WTC11 (cell line): ENCODE measurements at regions not wholly inside any gene's neighbourhood (a gene's known extent, or its start where the extent isn't known, plus 50 kb on each side); places are given as distances from the start of the nearest gene placed in this dataset.

Source experiments
- ATAC-seq: fragments of 200-7000 bp; cut with Tn5 transposase; 2 replicates; pipeline ENCODE4 v1.10.0; 2021; ENCODE audit warnings: mild to moderate bottlenecking, moderate library complexity
- CTCF ChIA-PET: fragments of 300-600 bp; sonication (Branson Sonifier 250); formaldehyde crosslinking; loops from one replicate; lab custom pipeline; 2021; ENCODE audit warnings: antibody characterized with exemption; lab: Charles Lee
- POLR2A ChIA-PET: fragments of 350-600 bp; sonication (Branson Sonifier 250); formaldehyde crosslinking; loops from one replicate; lab custom pipeline; 2021; ENCODE audit warnings: antibody characterized with exemption; lab: Charles Lee
- DNase-seq: peaks from one replicate; pipeline ENCODE4 v3.0.0; 2021; ENCODE audit warnings: low spot score
- H3K27ac Mint-ChIP-seq: 2 replicates; pipeline ENCODE4 v1.8.0; 2021; ENCODE audit warnings: mixed read lengths
- H3K27me3 Mint-ChIP-seq: 2 replicates; pipeline ENCODE4 v1.8.0; 2021; ENCODE audit warnings: low read depth, mild to moderate bottlenecking, moderate library complexity, mixed read lengths
- H3K36me3 Mint-ChIP-seq: 2 replicates; pipeline ENCODE4 v1.8.0; 2021; ENCODE audit warnings: mixed read lengths
- H3K4me1 Mint-ChIP-seq: 2 replicates; pipeline ENCODE4 v1.8.0; 2022; ENCODE audit warnings: mixed read lengths
- H3K4me3 Mint-ChIP-seq: 2 replicates; pipeline ENCODE4 v1.8.0; 2021; ENCODE audit warnings: mild to moderate bottlenecking, moderate library complexity, mixed read lengths
- H3K9me3 Mint-ChIP-seq: 2 replicates; pipeline ENCODE4 v1.8.0; 2021; ENCODE audit warnings: mixed read lengths
- ATF6 ChIP-seq: sonication (generic); formaldehyde crosslinking; IDR thresholded peaks from 2 replicates; pipeline ENCODE4 v1.8.1; 2023; ENCODE audit warnings: mild to moderate bottlenecking, missing genetic modification reagents
- EMX1 ChIP-seq: fragments of 250-450 bp; sonication (Bioruptor Pico); IDR thresholded peaks from 2 replicates; pipeline ENCODE4 v1.8.0; 2021; ENCODE audit warnings: mild to moderate bottlenecking
- NFYB ChIP-seq: sonication (generic); formaldehyde crosslinking; conservative IDR thresholded peaks from 2 replicates; pipeline ENCODE4 v1.8.0; 2022; ENCODE audit warnings: low read depth, missing genetic modification reagents
- NR3C1 ChIP-seq: sonication (generic); formaldehyde crosslinking; conservative IDR thresholded peaks from 2 replicates; pipeline ENCODE4 v1.8.1; 2023; ENCODE audit warnings: low read depth, mild to moderate bottlenecking, missing genetic modification reagents
- SOX15 ChIP-seq: fragments of 250-450 bp; sonication (Bioruptor Pico); IDR thresholded peaks from 2 replicates; pipeline ENCODE4 v1.9.0; 2021; ENCODE audit warnings: mild to moderate bottlenecking
- ZNF281 ChIP-seq: sonication (generic); formaldehyde crosslinking; IDR thresholded peaks from 2 replicates; pipeline ENCODE4 v1.8.0; 2023; ENCODE audit warnings: mild to moderate bottlenecking, missing genetic modification reagents
- ZNF416 ChIP-seq: fragments of 250-450 bp; sonication (Bioruptor Pico); IDR thresholded peaks from 2 replicates; pipeline ENCODE4 v1.9.0; 2021; ENCODE audit warnings: mild to moderate bottlenecking, inconsistent platforms
- ZNF425 ChIP-seq: fragments of 250-450 bp; sonication (Bioruptor Pico); conservative IDR thresholded peaks from 2 replicates; pipeline ENCODE4 v1.9.0; 2021; ENCODE audit warnings: mild to moderate bottlenecking
- ZNF512 ChIP-seq: sonication (generic); formaldehyde crosslinking; IDR thresholded peaks from 2 replicates; pipeline ENCODE4 v1.8.1; 2022; ENCODE audit warnings: missing genetic modification reagents, borderline replicate concordance
- TF ChIP-seq, protein P1 (sequence below): fragments of 250-450 bp; sonication (Bioruptor Pico); IDR thresholded peaks from 2 replicates; pipeline ENCODE4 v1.9.0; 2021; ENCODE audit warnings: mild to moderate bottlenecking, borderline replicate concordance
- TF ChIP-seq, protein P2 (sequence below): sonication (generic); formaldehyde crosslinking; IDR thresholded peaks from 2 replicates; pipeline ENCODE4 v1.8.1; 2022; ENCODE audit warnings: low read depth, missing genetic modification reagents, borderline replicate concordance
- TF ChIP-seq, protein P3 (sequence below): fragments of 250-450 bp; sonication (Bioruptor Pico); IDR thresholded peaks from 2 replicates; pipeline ENCODE4 v1.9.0; 2021; ENCODE audit warnings: moderate library complexity, mild to moderate bottlenecking, inconsistent platforms, borderline replicate concordance

GRCh38 chr13:47144782-47145181 lies 247.9 kb upstream of the HTR2A start:
- no peak overlapping the region for H3K4me3 Mint-ChIP-seq
- CTCF ChIA-PET = no interaction called here
- H3K27me3 Mint-ChIP-seq = no peaks in the 10 kb centered on the region
- H3K27ac Mint-ChIP-seq = no peak overlapping the region
- no peaks in the 10 kb centered on the region for H3K36me3 Mint-ChIP-seq
- H3K9me3 Mint-ChIP-seq = no peaks in the 10 kb centered on the region
- no peak for TF ChIP-seq SOX15 (CRISPR knock-in tag)
- no peak for TF ChIP-seq ZNF416
- TF ChIP-seq ZNF425 (CRISPR knock-in tag) = no peak
- no peak for TF ChIP-seq NFYB (CRISPR knock-in tag)
- TF ChIP-seq ZNF512 (CRISPR knock-in tag) = 0 out of 2 replicates have a peak, but pooled peaks have one; percentile 58
- ATAC-seq (no peak), DNase-seq (no peak)
- peaks cover 12% of the 10 kb centered on the region for H3K4me1 Mint-ChIP-seq
- POLR2A ChIA-PET = no interaction called here

GRCh38 chr13:47142105-47142504 lies 245.3 kb upstream of the HTR2A start:
- TF ChIP-seq ZNF281 (CRISPR knock-in tag) = no peak
- TF ChIP-seq ATF6 (CRISPR knock-in tag) = no peak
- TF ChIP-seq, protein P1, sequence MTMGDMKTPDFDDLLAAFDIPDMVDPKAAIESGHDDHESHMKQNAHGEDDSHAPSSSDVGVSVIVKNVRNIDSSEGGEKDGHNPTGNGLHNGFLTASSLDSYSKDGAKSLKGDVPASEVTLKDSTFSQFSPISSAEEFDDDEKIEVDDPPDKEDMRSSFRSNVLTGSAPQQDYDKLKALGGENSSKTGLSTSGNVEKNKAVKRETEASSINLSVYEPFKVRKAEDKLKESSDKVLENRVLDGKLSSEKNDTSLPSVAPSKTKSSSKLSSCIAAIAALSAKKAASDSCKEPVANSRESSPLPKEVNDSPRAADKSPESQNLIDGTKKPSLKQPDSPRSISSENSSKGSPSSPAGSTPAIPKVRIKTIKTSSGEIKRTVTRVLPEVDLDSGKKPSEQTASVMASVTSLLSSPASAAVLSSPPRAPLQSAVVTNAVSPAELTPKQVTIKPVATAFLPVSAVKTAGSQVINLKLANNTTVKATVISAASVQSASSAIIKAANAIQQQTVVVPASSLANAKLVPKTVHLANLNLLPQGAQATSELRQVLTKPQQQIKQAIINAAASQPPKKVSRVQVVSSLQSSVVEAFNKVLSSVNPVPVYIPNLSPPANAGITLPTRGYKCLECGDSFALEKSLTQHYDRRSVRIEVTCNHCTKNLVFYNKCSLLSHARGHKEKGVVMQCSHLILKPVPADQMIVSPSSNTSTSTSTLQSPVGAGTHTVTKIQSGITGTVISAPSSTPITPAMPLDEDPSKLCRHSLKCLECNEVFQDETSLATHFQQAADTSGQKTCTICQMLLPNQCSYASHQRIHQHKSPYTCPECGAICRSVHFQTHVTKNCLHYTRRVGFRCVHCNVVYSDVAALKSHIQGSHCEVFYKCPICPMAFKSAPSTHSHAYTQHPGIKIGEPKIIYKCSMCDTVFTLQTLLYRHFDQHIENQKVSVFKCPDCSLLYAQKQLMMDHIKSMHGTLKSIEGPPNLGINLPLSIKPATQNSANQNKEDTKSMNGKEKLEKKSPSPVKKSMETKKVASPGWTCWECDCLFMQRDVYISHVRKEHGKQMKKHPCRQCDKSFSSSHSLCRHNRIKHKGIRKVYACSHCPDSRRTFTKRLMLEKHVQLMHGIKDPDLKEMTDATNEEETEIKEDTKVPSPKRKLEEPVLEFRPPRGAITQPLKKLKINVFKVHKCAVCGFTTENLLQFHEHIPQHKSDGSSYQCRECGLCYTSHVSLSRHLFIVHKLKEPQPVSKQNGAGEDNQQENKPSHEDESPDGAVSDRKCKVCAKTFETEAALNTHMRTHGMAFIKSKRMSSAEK (CRISPR knock-in tag) = no peak
- TF ChIP-seq, protein P2, sequence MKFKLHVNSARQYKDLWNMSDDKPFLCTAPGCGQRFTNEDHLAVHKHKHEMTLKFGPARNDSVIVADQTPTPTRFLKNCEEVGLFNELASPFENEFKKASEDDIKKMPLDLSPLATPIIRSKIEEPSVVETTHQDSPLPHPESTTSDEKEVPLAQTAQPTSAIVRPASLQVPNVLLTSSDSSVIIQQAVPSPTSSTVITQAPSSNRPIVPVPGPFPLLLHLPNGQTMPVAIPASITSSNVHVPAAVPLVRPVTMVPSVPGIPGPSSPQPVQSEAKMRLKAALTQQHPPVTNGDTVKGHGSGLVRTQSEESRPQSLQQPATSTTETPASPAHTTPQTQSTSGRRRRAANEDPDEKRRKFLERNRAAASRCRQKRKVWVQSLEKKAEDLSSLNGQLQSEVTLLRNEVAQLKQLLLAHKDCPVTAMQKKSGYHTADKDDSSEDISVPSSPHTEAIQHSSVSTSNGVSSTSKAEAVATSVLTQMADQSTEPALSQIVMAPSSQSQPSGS = no peak
- no peak for TF ChIP-seq NR3C1
- TF ChIP-seq, protein P3, sequence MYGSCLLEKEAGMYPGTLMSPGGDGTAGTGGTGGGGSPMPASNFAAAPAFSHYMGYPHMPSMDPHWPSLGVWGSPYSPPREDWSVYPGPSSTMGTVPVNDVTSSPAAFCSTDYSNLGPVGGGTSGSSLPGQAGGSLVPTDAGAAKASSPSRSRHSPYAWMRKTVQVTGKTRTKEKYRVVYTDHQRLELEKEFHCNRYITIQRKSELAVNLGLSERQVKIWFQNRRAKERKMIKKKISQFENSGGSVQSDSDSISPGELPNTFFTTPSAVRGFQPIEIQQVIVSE = no peak
- TF ChIP-seq EMX1 = no peak
- peaks cover 5% of the 10 kb centered on the region for H3K4me1 Mint-ChIP-seq
- DNase-seq (no peak), ATAC-seq (no peak)
- H3K27ac Mint-ChIP-seq = no peak overlapping the region
- no peaks in the 10 kb centered on the region for H3K27me3 Mint-ChIP-seq
- CTCF ChIA-PET = no interaction called here
- no peak overlapping the region for H3K4me3 Mint-ChIP-seq
- peaks cover 6% of the 10 kb centered on the region for H3K9me3 Mint-ChIP-seq
- no peaks in the 10 kb centered on the region for H3K36me3 Mint-ChIP-seq
- POLR2A ChIA-PET = no interaction called here
